Effector CD8-positive, alpha-beta T cell (primary cell): ENCODE measurements at regions not wholly inside any gene's neighbourhood (a gene's known extent, or its start where the extent isn't known, plus 50 kb on each side); places are given as distances from the start of the nearest gene placed in this dataset.
"Not testable (repeated sequence)": the region's sequence is repeated elsewhere in the genome, so short reads cannot be mapped to it uniquely, and the experiment has no call there.

Source experiments
- DNase-seq: peaks from one replicate; lab custom pipeline; 2025; lab: John Stamatoyannopoulos, UW

DNA sequence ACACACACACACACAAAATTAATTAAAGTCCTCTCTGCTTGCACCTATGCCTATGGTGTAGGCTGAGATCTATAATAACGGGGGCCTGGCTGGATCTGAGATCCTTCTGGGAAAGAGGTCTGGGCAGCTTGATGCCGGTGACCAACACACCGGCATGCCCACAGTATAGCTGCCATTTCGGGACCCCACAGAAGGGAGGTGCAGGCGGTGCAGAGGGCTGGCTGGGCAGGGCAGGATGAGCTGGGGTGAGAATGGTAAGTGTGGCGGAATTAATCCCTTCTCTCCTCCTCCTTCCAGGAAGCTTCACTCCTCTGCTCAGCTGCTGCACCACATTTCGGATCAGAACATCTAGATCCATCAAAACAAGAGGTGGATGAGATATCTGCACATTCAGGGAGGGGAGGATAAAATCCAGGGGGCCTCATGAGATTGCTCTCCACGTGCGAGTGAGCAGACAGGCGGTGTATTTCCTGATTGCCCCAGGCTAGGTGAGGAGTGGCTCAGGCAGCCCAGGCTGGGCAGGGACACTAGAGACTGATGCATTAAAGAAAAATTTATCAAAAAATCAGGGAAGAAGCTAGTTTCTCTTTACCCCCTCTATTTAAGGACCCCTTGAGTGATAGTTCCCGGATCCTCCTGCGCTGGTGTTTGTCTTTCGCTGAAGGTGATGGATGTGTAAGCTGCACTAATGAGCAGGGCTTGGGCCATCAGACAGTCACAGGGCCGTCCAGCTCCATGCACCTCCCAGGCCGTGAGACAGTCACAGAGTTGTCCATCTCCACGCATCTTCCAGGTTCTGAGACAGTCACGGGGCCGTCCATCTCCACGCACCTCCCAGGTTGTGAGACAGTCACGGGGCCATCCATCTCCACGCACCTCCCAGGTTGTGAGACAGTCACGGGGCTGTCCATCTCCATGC lies 449.9 kb downstream of the PTPRU start:
- DNase-seq, result no peak

DNA sequence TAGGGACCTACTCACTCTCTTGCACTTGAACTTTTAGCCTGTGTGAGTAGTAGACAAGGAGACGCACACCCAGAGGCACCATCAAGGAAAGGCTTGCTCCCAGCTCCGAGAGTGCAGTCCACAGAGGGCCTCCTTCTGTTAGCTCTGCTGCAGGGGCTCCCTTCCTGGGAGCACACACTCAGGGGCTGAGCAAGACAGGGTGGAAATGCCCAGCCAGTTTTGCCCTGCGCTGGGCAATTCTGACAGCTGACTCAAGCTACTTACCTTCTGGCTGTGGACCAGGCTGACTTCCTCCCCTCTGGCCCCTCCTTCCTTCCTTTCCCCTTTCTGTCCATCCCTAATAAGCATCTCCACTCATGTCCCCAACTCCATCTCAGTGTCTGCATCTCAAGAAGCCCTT lies 449.1 kb downstream of the PTPRU start:
- no peak for DNase-seq

- DNase-seq, result no peak
Observed at GRCh38 chr1:29684141-29684540, 447.8 kb downstream of the PTPRU start.

DNA sequence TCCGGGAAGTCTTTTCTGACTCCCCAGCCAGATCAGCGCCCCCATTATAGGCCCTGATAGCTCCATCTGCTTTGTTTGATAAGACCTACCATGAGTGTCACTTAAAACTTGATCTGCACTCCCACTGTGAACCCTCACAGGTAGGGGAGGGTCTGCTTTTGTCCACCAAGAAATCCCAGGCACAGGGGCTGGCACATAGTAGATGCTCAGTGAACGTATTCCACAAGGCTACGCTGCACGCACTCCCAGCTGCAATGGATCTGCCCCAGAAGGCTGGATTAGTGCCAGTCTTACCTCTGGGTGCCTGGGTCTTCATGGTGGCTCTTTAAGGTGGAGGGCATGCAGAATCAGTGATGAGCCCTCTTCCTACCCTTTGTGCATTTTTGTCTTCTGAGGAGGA lies 447.1 kb downstream of the PTPRU start:
- DNase-seq, result no peak

GRCh38 chr1:29682919-29683295 lies 446.6 kb downstream of the PTPRU start:
- DNase-seq, result no peak

GRCh38 chr1:29682171-29682918 lies 446.0 kb downstream of the PTPRU start:
- no peak for DNase-seq

DNA sequence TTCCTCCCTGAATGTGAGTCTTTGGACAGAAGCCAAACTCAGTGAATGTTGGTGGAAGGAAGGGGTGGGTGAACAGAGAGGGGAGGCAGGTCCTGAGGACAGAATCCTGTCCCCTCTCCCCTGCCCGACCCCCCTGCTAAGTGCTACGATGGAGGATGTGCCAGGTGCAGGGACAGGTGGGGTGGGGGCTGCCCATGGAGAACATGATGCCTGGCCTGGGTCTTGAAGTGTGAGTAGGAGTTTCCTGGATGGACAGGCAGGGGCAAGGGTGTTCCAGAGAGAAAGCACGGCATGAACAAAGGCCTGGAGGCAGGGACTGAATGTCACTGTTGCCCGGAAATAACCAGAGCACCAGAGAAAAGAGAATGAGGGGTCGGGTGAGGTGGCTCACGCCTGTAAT lies 445.1 kb downstream of the PTPRU start:
- DNase-seq, result not testable (repeated sequence)

DNA sequence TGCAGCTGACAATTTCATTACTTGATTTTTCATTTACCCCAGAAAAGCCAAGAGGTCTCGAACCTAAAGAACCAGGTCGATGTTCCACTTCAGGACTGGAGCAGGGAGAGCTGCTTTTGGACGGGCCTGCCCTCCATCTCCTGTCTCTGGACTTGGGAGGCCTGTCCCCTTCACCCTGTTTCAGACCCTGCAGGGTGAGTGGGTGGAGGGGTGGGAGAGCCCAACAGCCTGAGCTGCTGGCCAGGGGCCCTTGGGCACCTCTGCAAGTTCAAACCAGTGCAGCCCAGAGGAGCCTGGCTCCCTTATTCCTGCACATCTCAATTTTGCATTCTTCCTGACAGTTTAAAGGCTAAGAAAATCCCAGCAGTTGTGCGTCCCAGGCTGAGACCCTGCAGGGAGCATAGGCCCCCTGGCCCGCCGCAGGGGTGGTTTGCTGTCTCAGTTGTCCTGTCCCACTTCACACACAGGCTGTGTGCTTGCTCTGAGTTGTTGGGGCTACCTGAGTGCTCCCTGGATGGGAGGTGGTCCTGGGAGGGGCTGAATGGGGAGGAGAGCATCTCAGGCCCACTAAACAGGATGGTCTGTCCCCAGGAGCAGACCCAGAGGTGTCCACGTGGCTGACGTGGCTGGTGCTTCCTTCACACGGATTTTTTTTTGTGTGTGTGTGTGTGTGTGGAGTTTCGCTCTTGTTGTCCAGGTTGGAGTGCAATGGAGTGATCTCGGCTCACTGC lies 443.7 kb downstream of the PTPRU start:
- no peak for DNase-seq

GRCh38 chr1:29679316-29679715 lies 443.0 kb downstream of the PTPRU start:
- DNase-seq, result no peak

DNA sequence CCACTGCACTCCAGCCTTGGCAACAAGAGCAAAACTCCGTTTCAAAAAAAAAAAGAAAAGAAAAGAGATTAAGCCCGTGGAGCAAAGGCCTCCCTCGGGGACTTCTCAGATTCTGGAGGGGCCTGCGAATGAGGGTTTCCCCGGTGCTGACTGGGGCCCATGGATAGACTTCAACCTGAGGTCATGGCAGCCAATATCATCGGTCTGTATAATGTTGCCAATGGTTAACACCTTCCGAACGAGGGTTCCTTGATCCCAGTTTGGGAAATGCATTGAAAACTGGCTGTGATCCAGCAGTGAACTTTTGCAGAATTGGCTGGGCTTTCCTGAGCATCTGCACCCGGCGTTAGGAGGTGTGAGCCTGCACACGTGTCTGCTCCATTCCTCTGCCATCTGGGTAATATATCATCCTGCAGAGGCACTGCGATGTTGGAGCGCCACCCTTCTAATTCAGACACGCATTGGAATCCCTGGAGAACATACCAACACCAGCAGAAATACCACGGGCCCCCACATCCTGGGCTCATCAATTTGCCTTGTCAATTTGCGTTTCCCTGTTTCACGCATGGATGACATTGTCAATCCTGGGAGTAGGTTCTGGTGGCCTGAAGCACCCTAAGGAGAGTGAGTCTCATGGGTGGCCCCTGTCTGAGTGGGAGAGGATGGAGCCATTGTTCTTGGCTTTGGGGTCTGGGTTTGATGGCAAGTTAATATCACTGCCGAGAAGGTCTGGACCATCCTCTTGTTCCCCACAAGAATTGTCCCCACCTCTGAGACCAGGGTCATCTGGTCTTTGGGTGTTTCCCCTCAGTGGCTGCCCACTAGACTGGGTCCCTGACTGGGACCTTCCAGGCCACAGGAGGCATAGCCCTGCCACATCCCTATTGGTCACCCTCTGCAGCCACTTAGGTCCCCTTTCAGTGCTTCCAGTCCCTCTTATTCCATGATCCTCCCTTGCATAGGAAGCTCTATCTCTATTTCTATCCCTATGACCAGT lies 441.0 kb downstream of the PTPRU start:
- no peak for DNase-seq

GRCh38 chr1:29676496-29676895 lies 440.2 kb downstream of the PTPRU start:
- no peak for DNase-seq

DNA sequence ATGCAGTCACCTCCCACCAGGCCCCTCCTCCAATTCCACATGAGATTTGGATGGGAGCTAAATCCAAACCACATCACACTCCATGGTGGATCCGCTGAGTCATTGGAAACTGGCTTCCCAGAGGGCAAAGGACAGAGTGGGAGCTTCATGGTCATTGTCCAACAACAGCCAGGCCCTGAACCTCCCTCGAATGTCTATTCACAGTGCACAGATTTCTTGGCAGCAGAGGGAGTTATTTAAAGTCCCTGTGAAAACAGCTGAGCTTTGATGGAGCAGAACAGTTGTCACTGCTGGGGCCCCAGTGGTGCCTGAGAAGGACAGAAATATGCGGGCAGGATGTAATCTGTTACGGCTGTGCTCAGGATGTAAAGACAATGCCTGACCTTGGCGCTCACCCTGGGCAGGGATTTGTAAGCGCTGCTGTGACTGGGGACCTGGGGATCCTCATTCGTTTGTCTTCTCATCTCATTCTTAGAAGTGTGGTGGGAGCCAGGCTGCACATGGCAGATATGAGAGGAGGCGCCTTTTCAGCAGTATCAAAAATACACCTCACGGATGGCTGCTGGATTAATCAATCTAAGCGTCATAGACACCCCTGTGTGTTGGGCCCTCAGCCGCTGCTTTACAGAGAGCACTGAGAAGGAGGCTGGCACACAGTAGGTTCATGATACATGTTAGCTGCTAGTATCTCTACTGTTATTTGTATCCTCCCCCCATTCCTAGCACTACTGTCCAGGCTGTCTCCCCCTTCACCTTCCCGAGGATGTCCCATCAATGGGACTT lies 439.4 kb downstream of the PTPRU start:
- DNase-seq, result no peak

- no peak for DNase-seq
Observed at GRCh38 chr1:29674627-29675326, 438.5 kb downstream of the PTPRU start.

GRCh38 chr1:29673669-29674626 lies 437.6 kb downstream of the PTPRU start:
- DNase-seq, result no peak

GRCh38 chr1:29673228-29673500 lies 436.8 kb downstream of the PTPRU start:
- no peak for DNase-seq

DNA sequence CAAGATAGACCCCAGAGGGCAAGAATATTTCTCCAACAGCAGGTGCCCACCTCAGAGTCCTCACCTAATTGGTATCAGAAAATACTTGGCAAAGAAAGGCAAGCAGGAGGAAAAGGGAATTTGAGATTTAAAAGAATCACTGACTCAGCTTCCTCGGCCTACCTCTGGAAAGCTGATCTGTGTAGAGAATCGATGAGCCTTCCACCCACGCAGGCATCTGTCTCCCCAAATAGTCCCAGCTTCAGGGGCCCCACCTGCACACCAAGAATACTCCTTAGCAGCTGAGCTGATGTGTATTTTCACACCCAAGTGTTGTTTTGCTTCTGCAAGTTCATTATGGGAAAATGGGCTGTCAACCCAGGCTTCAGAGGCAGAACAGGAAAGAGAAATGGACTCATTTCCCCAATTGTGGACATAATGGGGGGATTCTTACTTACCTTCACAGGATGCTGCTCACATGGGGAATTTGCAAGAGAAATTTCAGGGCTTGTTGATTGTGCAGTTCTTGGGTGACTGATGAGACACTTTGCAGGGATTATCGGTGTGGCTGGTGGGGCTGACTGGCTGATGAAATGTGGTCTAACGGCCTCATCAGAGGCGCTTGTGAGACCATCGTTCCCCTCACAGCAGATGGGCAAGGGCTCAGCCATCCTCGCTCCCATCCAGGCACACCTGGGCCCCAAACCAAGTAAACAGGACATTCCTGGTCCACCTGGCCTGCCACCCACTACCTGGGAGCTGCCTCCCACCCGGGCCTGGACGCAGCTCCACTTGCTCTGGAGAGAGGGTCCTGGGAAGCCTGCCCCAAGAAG lies 436.3 kb downstream of the PTPRU start:
- DNase-seq, result no peak

GRCh38 chr1:29671446-29672356 lies 435.4 kb downstream of the PTPRU start:
- no peak for DNase-seq
